Spleen (tissue), 7 donors: ENCODE measurements at regions not wholly inside any gene's neighbourhood (a gene's known extent, or its start where the extent isn't known, plus 50 kb on each side); places are given as distances from the start of the nearest gene placed in this dataset.

Experiments used
- CTCF ChIP-seq, 11 experiments: fragments of 200-600 bp in 7 of 11; fragments of 450-650 bp in 4 of 11; sonication (generic) in 4 of 11; IDR thresholded peaks in 8 of 11; conservative IDR thresholded peaks in 3 of 11; 1 replicate in 7 of 11; 2 replicates in 4 of 11; pipeline versions ENCODE4 v1.4.0 to v1.8.0; 2016 to 2021; ENCODE audit warnings: antibody characterized with exemption in 11 of 11, inconsistent platforms in 4 of 11, mild to moderate bottlenecking in 1 of 11
- POLR2A ChIP-seq, 3 donors: fragments of 450-650 bp; IDR thresholded peaks; one replicate each; pipeline ENCODE4 v1.5.1; 2017; ENCODE audit warnings: antibody characterized with exemption in 3 of 3, mild to moderate bottlenecking in 1 of 3
- POLR2AphosphoS5 ChIP-seq, 3 donors: sonication (generic); formaldehyde crosslinking; IDR thresholded peaks; one replicate each; pipeline ENCODE4 v1.5.1; 2017; ENCODE audit warnings: antibody characterized with exemption in 3 of 3
- donor health status: DM: no; HTN: no; CAD: no; lungs with moderate emphysema.
- donor health status: DM: no; HTN: no; CAD: no.
- donor health status: DM: no; HTN: no; CAD: no.

- no peak for TF ChIP-seq CTCF (IDR thresholded peaks at IDR 0.05 in 8 of 11, conservative IDR thresholded peaks at IDR 0.05 in 3 of 11)
- no peak for TF ChIP-seq POLR2A (IDR thresholded peaks at IDR 0.05)
- no peak for TF ChIP-seq POLR2AphosphoS5 (IDR thresholded peaks at IDR 0.05)
These were observed 1074.3 kb downstream of the TTLL7 start for GRCh38 chr1:82924666-82925065.
